Body of pancreas (tissue), 4 donors: ENCODE measurements at regions not wholly inside any gene's neighbourhood (a gene's known extent, or its start where the extent isn't known, plus 50 kb on each side); places are given as distances from the start of the nearest gene placed in this dataset.

Source experiments
- ATAC-seq: fragments of 150-250 bp; one replicate; pipeline ENCODE4 v1.9.1; 2016
- DNase-seq, 4 donors: peaks; one replicate each; pipeline ENCODE4 v3.0.0-alpha.2; 2019
- H3K27ac ChIP-seq, 4 donors: fragments of 200-600 bp; sonication (generic); 1 replicate in 3 of 4; 2 replicates in 1 of 4; pipeline versions ENCODE4 v1.5.1 to v1.6.1; 2016 to 2019; ENCODE audit warnings: mild to moderate bottlenecking in 1 of 4, mixed read lengths in 1 of 4, moderate library complexity in 1 of 4
- H3K27me3 ChIP-seq, 2 donors: fragments of 200-600 bp; sonication (generic); one replicate each; pipeline ENCODE4 v1.6.0; 2016; ENCODE audit warnings: mild to moderate bottlenecking in 1 of 2
- H3K36me3 ChIP-seq, 2 donors: fragments of 200-600 bp; sonication (generic); replicated peaks in 1 of 2; 2 replicates each; pipeline ENCODE4 v1.5.1; 2016; ENCODE audit warnings: low read depth in 2 of 2; ENCODE audit not compliant: insufficient read depth in 1 of 2
- H3K4me1 ChIP-seq: fragments of 200-600 bp; sonication (generic); one replicate; pipeline ENCODE4 v1.6.0; 2016
- H3K4me3 ChIP-seq, 2 donors: fragments of 200-600 bp; sonication (generic); 1 replicate in 1 of 2; 2 replicates in 1 of 2; pipeline ENCODE4 v1.5.1; 2016 to 2019
- H3K9me3 ChIP-seq, 3 donors: fragments of 200-600 bp; sonication (generic); 1 replicate in 2 of 3; 2 replicates in 1 of 3; pipeline ENCODE4 v1.5.1; 2016
- POLR2A ChIP-seq, 3 donors: fragments of 450-650 bp; IDR thresholded peaks; one replicate each; pipeline ENCODE4 v1.6.1; 2016; ENCODE audit warnings: antibody characterized with exemption in 3 of 3, mild to moderate bottlenecking in 2 of 3
- WGBS, 2 donors: methylation state at CpG; one replicate each; pipeline ENCODE4 v1.1.5; 2017; 5-methylcytosine and 5-hydroxymethylcytosine counted together
- intact Hi-C: fragments of 100-400 bp; cut with DNase I; formaldehyde crosslinking; loops from one replicate; pipeline ENCODE4 v1.15.1; 2023
- TF ChIP-seq, protein P1 (sequence below), 7 experiments: fragments of 450-650 bp in 4 of 7; fragments of 200-600 bp in 3 of 7; sonication (generic) in 3 of 7; IDR thresholded peaks; one replicate each; pipeline ENCODE4 v1.5.1; 2016 to 2019; ENCODE audit warnings: antibody characterized with exemption in 7 of 7

DNA sequence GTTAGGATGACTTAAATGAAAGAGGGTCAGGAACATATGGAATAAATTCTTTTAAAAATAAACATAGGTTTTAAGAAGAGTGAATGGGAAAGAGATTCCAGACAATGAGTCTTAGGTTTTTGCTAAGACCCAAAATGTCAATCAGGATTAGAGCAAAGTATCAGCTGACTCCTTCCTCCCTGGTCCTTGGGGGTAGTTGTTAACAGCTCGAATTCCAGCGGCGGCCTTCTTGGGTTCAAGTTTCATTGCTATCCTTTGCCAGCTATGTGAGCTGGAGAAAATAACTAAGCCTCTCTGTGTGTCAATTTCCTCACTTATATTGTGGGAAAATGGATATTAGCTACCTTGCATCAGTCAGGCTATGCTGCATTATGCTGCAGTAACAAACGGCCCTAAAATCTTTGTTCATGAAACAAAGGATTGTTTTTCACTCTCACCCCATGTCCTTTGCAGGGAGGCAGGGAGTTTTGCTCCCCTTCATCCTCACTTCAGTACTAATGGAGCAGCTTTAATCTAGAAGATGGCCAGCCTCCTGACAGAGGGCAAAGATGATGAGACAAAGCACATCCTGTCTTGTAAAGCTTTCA, 83.8 kb upstream of the RFLNA start:
- Histone ChIP-seq H3K4me1 (no peaks in the 10 kb centered on the region), H3K9me3 (no peaks in the 10 kb centered on the region), H3K27me3 (no peaks in the 10 kb centered on the region), H3K4me3 (no peak overlapping the region), H3K27ac (no peak overlapping the region), H3K36me3 (no peaks in the 10 kb centered on the region)
- no peak for ATAC-seq
- 84 to 85% methylated on average over 4 of the region's 4 CpGs for WGBS, 2 donors
- intact Hi-C loops: no loop called here
- TF ChIP-seq, protein P1, sequence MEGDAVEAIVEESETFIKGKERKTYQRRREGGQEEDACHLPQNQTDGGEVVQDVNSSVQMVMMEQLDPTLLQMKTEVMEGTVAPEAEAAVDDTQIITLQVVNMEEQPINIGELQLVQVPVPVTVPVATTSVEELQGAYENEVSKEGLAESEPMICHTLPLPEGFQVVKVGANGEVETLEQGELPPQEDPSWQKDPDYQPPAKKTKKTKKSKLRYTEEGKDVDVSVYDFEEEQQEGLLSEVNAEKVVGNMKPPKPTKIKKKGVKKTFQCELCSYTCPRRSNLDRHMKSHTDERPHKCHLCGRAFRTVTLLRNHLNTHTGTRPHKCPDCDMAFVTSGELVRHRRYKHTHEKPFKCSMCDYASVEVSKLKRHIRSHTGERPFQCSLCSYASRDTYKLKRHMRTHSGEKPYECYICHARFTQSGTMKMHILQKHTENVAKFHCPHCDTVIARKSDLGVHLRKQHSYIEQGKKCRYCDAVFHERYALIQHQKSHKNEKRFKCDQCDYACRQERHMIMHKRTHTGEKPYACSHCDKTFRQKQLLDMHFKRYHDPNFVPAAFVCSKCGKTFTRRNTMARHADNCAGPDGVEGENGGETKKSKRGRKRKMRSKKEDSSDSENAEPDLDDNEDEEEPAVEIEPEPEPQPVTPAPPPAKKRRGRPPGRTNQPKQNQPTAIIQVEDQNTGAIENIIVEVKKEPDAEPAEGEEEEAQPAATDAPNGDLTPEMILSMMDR (IDR thresholded peaks at IDR 0.05): no peak
- TF ChIP-seq POLR2A (IDR thresholded peaks at IDR 0.05): no peak
- no peak for DNase-seq

DNA sequence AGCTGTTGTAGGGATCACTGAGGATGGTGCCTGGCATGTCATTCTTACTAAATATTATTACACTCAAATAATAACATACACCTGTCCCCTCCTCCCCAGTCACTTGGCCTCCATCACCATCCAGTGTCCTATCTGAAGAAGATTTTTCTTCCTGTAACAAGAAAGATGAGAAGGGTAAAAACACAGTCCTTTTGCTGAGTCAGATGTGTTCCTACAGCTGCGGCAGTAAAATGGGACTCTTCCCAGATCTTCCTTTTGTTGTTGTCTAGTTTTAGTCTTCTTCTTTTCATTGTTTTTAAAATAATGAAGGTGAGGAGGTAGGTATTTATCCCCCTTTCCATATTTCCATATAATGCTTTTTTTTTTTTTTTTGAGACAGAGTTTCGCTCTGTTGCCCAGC, 83.1 kb upstream of the RFLNA start:
- Histone ChIP-seq H3K27ac (no peak overlapping the region), H3K4me3 (no peak overlapping the region), H3K4me1 (no peaks in the 10 kb centered on the region), H3K36me3 (no peaks in the 10 kb centered on the region), H3K27me3 (no peaks in the 10 kb centered on the region), H3K9me3 (no peaks in the 10 kb centered on the region)
- DNase-seq (no peak), ATAC-seq (no peak)
- TF ChIP-seq POLR2A (IDR thresholded peaks at IDR 0.05): no peak
- TF ChIP-seq, protein P1 (IDR thresholded peaks at IDR 0.05): no peak
- WGBS, 2 donors: 98 to 100% methylated on average over 2 of the region's 2 CpGs
- intact Hi-C loops: no loop called here

DNA sequence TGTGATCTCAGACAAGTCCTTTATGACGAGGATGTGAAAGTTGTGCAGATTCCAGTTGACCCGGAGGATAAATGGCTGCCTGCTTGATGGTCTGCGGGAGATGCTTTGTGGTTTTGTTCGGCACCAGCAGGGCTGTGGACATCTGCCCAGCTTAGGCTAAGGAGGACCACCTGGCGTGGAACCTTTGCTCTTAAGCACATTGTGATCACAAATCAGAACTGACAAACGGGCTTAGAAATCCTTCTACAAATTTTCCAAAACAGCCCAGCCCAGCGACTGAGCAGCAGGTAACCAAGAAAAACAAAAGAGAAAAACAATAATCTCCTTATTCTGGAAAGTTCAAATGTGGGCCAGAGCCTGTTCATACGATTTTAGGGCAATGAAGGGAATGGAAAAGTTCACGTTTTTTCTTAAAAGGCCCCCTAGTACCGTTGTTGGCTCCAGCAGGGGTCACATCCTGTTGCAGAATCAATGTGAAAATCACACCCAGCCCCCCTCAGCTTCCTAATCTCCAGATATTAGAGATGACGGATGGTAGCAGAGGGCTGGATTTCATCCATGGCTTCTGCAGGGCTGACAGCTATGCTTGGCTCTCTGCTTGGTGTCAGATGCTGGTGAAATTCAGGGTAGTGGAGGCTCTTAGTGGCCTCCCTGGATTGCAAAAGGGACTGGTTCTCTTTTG, 81.1 kb upstream of the RFLNA start:
- TF ChIP-seq, protein P1 (IDR thresholded peaks at IDR 0.05): no peak
- no peaks in the 10 kb centered on the region for H3K9me3 ChIP-seq
- DNase-seq: no peak
- no peak for ATAC-seq
- H3K4me1 ChIP-seq: peaks cover 3% of the 10 kb centered on the region
- no peak overlapping the region for H3K27ac ChIP-seq
- no peaks in the 10 kb centered on the region for H3K27me3 ChIP-seq
- intact Hi-C loops: no loop called here
- H3K36me3 ChIP-seq: no peaks in the 10 kb centered on the region
- WGBS, 2 donors: 74 to 82% methylated on average over 10 to 11 of the region's 11 CpGs
- no peak overlapping the region for H3K4me3 ChIP-seq

DNA sequence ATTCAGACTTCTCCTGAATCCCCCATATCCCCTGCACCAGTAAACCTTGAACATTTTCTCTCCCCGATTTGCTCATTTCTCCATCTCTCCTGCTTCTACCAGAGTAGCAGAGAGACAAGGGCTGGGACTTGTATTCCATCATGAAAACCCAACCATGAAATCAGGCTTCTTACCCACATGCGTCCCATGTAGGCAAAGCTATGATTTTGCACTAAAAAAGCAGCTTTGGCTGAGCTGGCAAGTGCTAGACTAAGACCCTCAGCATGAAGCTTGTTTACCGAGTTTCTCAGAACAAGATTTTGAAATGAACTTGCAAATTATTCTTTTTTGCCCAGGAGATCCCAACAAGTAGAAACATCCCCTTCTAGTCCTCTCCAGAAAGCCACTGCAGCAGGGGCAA, 80.3 kb upstream of the RFLNA start:
- Histone ChIP-seq H3K9me3 (no peaks in the 10 kb centered on the region), H3K4me3 (no peak overlapping the region), H3K4me1 (peaks cover 3% of the 10 kb centered on the region), H3K27me3 (no peaks in the 10 kb centered on the region), H3K27ac (no peak overlapping the region), H3K36me3 (no peaks in the 10 kb centered on the region)
- DNase-seq (no peak), ATAC-seq (no peak)
- TF ChIP-seq POLR2A (IDR thresholded peaks at IDR 0.05): no peak
- TF ChIP-seq, protein P1 (IDR thresholded peaks at IDR 0.05): no peak
- intact Hi-C loops: no loop called here
- 89 to 93% methylated on average over 3 of the region's 3 CpGs for WGBS, 2 donors

DNA sequence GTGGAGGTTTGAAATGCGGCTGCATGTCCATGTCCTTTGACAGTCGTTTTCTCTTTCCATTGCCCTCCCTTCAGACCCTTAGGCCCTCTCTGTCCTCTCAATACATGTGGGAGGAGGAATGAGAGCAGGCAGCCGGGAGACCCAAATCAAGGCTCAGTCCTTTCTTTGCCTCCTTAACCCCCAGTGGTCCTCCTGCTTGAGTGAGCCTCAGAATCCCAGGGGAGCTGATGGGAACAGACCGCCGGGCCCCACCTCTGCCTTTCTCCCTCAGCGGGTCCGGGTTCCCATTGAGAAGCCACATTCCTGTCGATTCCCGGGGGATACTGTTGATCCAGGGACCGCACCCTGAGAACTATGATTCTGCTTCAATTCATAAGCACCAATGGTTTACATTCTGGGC, 77.9 kb upstream of the RFLNA start:
- TF ChIP-seq, protein P1 (IDR thresholded peaks at IDR 0.05): no peak
- TF ChIP-seq POLR2A (IDR thresholded peaks at IDR 0.05): no peak
- no peak overlapping the region for H3K4me3 ChIP-seq
- no peaks in the 10 kb centered on the region for H3K36me3 ChIP-seq
- peaks cover 3% of the 10 kb centered on the region for H3K4me1 ChIP-seq
- 83 to 88% methylated on average over 10 of the region's 10 CpGs for WGBS, 2 donors
- intact Hi-C loops: no loop called here
- no peaks in the 10 kb centered on the region for H3K9me3 ChIP-seq
- ATAC-seq (no peak), DNase-seq (no peak)
- no peak overlapping the region for H3K27ac ChIP-seq
- no peaks in the 10 kb centered on the region for H3K27me3 ChIP-seq
